HepG2 (cell line): ENCODE measurements at regions not wholly inside any gene's neighbourhood (a gene's known extent, or its start where the extent isn't known, plus 50 kb on each side); places are given as distances from the start of the nearest gene placed in this dataset.

Source experiments
- ATAC-seq: fragments of 200-7000 bp; cut with Tn5 transposase; 3 replicates; pipeline ENCODE4 v1.9.1; 2020; ENCODE audit warnings: mild to moderate bottlenecking, moderate library complexity
- BruUV-seq: library from RNA; stranded (reverse); fragments of 400-500 nt; replicated peaks from 2 replicates; lab custom pipeline; 2021; lab: Mats Ljungman, UMichigan
- CTCF ChIA-PET: fragments of 300-600 bp; formaldehyde crosslinking; extraction: SDS; loops from one replicate; lab custom pipeline; 2021; ENCODE audit warnings: low total read pairs, inconsistent platforms, low intra/inter-chr PET ratio; lab: Yijun Ruan, JAX
- POLR2A ChIA-PET: fragments of 350-600 bp; sonication (Branson Sonifier 250); formaldehyde crosslinking; loops from one replicate; lab custom pipeline; 2020; ENCODE audit warnings: antibody characterized with exemption, inconsistent platforms; lab: Yijun Ruan, JAX
- DNase-seq: peaks from one replicate; pipeline ENCODE4 v3.0.0-alpha.2; 2015; ENCODE audit warnings: low spot score
- FAIRE-seq: peaks from 3 replicates; lab custom pipeline; 2011; peaks lifted over from hg19 to GRCh38; lab: Jason Lieb, UNC
- H2AFZ ChIP-seq: one replicate; pipeline ENCODE4 v1.6.1; 2011; ENCODE audit warnings: low read length, inconsistent platforms
- H3K27ac ChIP-seq: fragments of 300-600 bp; 3 replicates; pipeline ENCODE4 v1.8.0; 2011; ENCODE audit warnings: mixed run types, mild to moderate bottlenecking, mixed read lengths, low read length, inconsistent platforms; ENCODE audit not compliant: insufficient read depth; ENCODE audit errors: extremely low read length
- H3K27me3 ChIP-seq, 2 experiments: fragments of 200-600 bp in 1 of 2; 2 replicates in 1 of 2; 3 replicates in 1 of 2; pipeline versions ENCODE4 v1.6.0 to v1.8.0; 2011; ENCODE audit warnings: low read length in 2 of 2, mild to moderate bottlenecking in 2 of 2, moderate library complexity in 2 of 2, inconsistent platforms in 1 of 2; ENCODE audit not compliant: insufficient read depth in 2 of 2, control insufficient read depth in 1 of 2
- H3K36me3 ChIP-seq, 2 experiments: fragments of 200-600 bp in 1 of 2; replicated peaks in 1 of 2; 2 replicates in 1 of 2; 3 replicates in 1 of 2; pipeline versions ENCODE4 v1.5.1 to v1.8.0; 2011; ENCODE audit warnings: low read length in 2 of 2, inconsistent platforms in 1 of 2; ENCODE audit not compliant: insufficient read depth in 2 of 2, control insufficient read depth in 1 of 2
- H3K4me1 ChIP-seq: 2 replicates; pipeline ENCODE4 v1.5.1; 2012; ENCODE audit warnings: low read length, inconsistent platforms; ENCODE audit not compliant: insufficient read depth
- H3K4me2 ChIP-seq: 2 replicates; pipeline ENCODE4 v1.6.0; 2011; ENCODE audit warnings: low read depth, low read length, inconsistent platforms
- H3K4me3 ChIP-seq, 3 experiments: fragments of 200-600 bp in 1 of 3; sonication (generic), shearing (Covaris generic) in 1 of 3; replicated peaks in 1 of 3; 2 replicates each; pipeline ENCODE4 v1.5.1; 2011 to 2016; ENCODE audit warnings: low read length in 3 of 3, inconsistent platforms in 2 of 3, low read depth in 2 of 3, mild to moderate bottlenecking in 2 of 3, control low read depth in 1 of 3, mixed read lengths in 1 of 3; ENCODE audit not compliant: insufficient read depth in 1 of 3
- H3K79me2 ChIP-seq: one replicate; pipeline ENCODE4 v1.6.1; 2011; ENCODE audit warnings: low read length, inconsistent platforms; ENCODE audit not compliant: insufficient read depth
- H3K9ac ChIP-seq: 2 replicates; pipeline ENCODE4 v1.6.0; 2011; ENCODE audit warnings: mild to moderate bottlenecking, low read depth, low read length, inconsistent platforms; ENCODE audit not compliant: insufficient read depth
- H3K9me3 ChIP-seq: 2 replicates; pipeline ENCODE4 v1.5.1; 2012; ENCODE audit warnings: mild to moderate bottlenecking, low read length
- H4K20me1 ChIP-seq: 2 replicates; pipeline ENCODE4 v1.6.0; 2011; ENCODE audit warnings: inconsistent platforms, mild to moderate bottlenecking, low read length, moderate library complexity; ENCODE audit not compliant: insufficient read depth
- CREBL2 ChIP-seq: sonication (generic); formaldehyde crosslinking; IDR thresholded peaks from 2 replicates; pipeline ENCODE4 v1.8.1; 2023; ENCODE audit warnings: missing genetic modification reagents, mild to moderate bottlenecking, borderline replicate concordance
- GPBP1L1 ChIP-seq: sonication (generic); formaldehyde crosslinking; IDR thresholded peaks from 2 replicates; pipeline ENCODE4 v1.5.0; 2020; ENCODE audit warnings: mild to moderate bottlenecking, missing genetic modification reagents
- KLF15 ChIP-seq: sonication (generic); formaldehyde crosslinking; IDR thresholded peaks from 2 replicates; pipeline ENCODE4 v1.8.1; 2023; ENCODE audit warnings: borderline replicate concordance, mild to moderate bottlenecking, inconsistent platforms, missing genetic modification reagents, mixed read lengths
- MAFF ChIP-seq: IDR thresholded peaks from 2 replicates; pipeline ENCODE4 v1.6.1; 2011; ENCODE audit warnings: low read depth, low read length, improper control_type of control experiment
- MEIS2 ChIP-seq: sonication (generic); formaldehyde crosslinking; IDR thresholded peaks from 2 replicates; pipeline ENCODE4 v1.9.0; 2021; ENCODE audit warnings: mild to moderate bottlenecking, missing genetic modification reagents
- MYPOP ChIP-seq: sonication (generic); formaldehyde crosslinking; IDR thresholded peaks from 2 replicates; pipeline ENCODE4 v1.8.1; 2023; ENCODE audit warnings: mild to moderate bottlenecking, moderate library complexity, missing genetic modification reagents
- NFE2L2 ChIP-seq: fragments of 150-350 bp; IDR thresholded peaks from 2 replicates; pipeline ENCODE4 v1.6.1; 2014; ENCODE audit warnings: low read length
- STAT5B ChIP-seq: sonication (generic); formaldehyde crosslinking; IDR thresholded peaks from 2 replicates; pipeline ENCODE4 v1.4.0; 2020; ENCODE audit warnings: missing genetic modification reagents
- ZBED4 ChIP-seq: sonication (generic); formaldehyde crosslinking; IDR thresholded peaks from 2 replicates; pipeline ENCODE4 v1.4.0; 2020; ENCODE audit warnings: missing genetic modification reagents, borderline replicate concordance
- ZFAT ChIP-seq: sonication (generic); formaldehyde crosslinking; conservative IDR thresholded peaks from 2 replicates; pipeline ENCODE4 v1.8.1; 2023; ENCODE audit warnings: missing genetic modification reagents, inconsistent platforms
- ZNF17 ChIP-seq: sonication (generic); formaldehyde crosslinking; IDR thresholded peaks from 2 replicates; pipeline ENCODE4 v1.5.0; 2020; ENCODE audit warnings: mild to moderate bottlenecking, missing genetic modification reagents
- ZNF343 ChIP-seq: sonication (generic); formaldehyde crosslinking; IDR thresholded peaks from 2 replicates; pipeline ENCODE4 v1.4.0; 2020; ENCODE audit warnings: mild to moderate bottlenecking, missing genetic modification reagents
- ZNF703 ChIP-seq: sonication (generic); formaldehyde crosslinking; IDR thresholded peaks from 2 replicates; pipeline ENCODE4 v1.5.1; 2020; ENCODE audit warnings: missing genetic modification reagents, mild to moderate bottlenecking, moderate library complexity, borderline replicate concordance
- in situ Hi-C: cut with HindIII; loops from 2 replicates; pipeline ENCODE4 v1.10.0; 2017; ENCODE audit warnings: low pct_unique_long_range_greater_than_20kb; ENCODE audit not compliant: extremely low pct_ligation_motif_present
- intact Hi-C: fragments of 100-400 bp; cut with micrococcal nuclease; formaldehyde crosslinking; loops from one replicate; pipeline ENCODE4 v1.10.0; 2022; ENCODE audit not compliant: unreplicated experiment

GRCh38 chr5:173394701-173395100, 66.5 kb upstream of the STC2 start (continued):
- TF ChIP-seq ZBED4 (CRISPR knock-in tag) (no peak), MYPOP (CRISPR knock-in tag) (no peak), MEIS2 (CRISPR knock-in tag) (no peak), ZFAT (CRISPR knock-in tag) (no peak), ZNF703 (no peak), GPBP1L1 (CRISPR knock-in tag) (no peak)

- Histone ChIP-seq H3K9ac (no peak overlapping the region), H2AFZ (no peak overlapping the region), H3K4me2 (no peak overlapping the region), H3K9me3 (peaks cover 8% of the 10 kb centered on the region), H3K27ac (no peak overlapping the region), H3K4me1 (no peaks in the 10 kb centered on the region), H3K79me2 (no peaks in the 10 kb centered on the region), H3K36me3 (no peaks in the 10 kb centered on the region), H4K20me1 (no peaks in the 10 kb centered on the region), H3K4me3 (no peak overlapping the region), H3K27me3 (peaks cover 2 to 7% of the 10 kb centered on the region in 2 experiments; a peak in 2 of 5 replicates)
- in situ Hi-C loops (no loop called here), intact Hi-C loops (no loop called here)
- DNase-seq, result no peak
- TF ChIP-seq KLF15 (CRISPR knock-in tag), result no peak
- TF ChIP-seq NFE2L2, result no peak
- no peak for TF ChIP-seq CREBL2 (CRISPR knock-in tag)
- no peak for TF ChIP-seq MAFF
- TF ChIP-seq STAT5B, result no peak
- no peak for TF ChIP-seq ZNF17 (CRISPR knock-in tag)
- TF ChIP-seq ZNF343, result peak; percentile 98
- ATAC-seq, result no peak
- BruUV-seq, result no TSS peak
- POLR2A ChIA-PET, result no interaction called here
- CTCF ChIA-PET, result no interaction called here
- no peak for FAIRE-seq
Measured at GRCh38 chr5:173392172-173392571, 64.0 kb upstream of the STC2 start.
